ENCODE measurements at regions not wholly inside any gene's neighbourhood (a gene's known extent, or its start where the extent isn't known, plus 50 kb on each side); places are given as distances from the start of the nearest gene placed in this dataset.

DNA sequence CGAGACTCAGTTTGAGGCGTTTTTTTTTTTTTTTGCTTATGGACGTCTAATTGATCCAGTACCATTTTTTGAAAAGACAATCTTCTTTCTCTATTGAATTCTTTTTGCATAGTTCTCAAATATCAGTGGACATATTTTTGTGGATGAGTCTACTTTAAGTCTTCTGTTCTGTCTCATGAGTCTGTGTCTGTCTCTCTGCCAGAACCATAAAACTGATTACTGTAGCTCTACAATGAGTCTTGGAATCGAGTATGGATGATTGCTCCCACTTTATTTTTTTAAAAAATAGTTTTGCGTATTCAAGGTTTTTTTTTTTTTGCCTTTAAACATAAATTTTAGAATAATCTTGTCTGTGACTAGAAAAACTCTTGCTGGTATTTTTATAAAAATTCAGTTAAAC, 323.5 kb downstream of the ZNF326 start:
- DNase-seq (ENCODE audit: low spot score), result no peak
- Histone ChIP-seq H3K4me1 (ENCODE audit: insufficient read depth, low read length) (no peaks in the 10 kb centered on the region), H3K4me2 (ENCODE audit: low read depth, low read length) (no peak overlapping the region), H2AFZ (ENCODE audit: low read length) (no peak overlapping the region), H3K27ac (ENCODE audit: extremely low read length, insufficient read depth, low read length) (no peak overlapping the region), H3K4me3 (replicated peaks in 1 of 3; ENCODE audit: insufficient read depth in 1 of 3, low read depth in 2 of 3, low read length in 3 of 3) (no peak overlapping the region), H3K27me3 (ENCODE audit: control insufficient read depth in 1 of 2, insufficient read depth in 2 of 2, low read length in 2 of 2) (no peaks in the 10 kb centered on the region), H3K9me3 (ENCODE audit: low read length) (no peaks in the 10 kb centered on the region), H3K36me3 (replicated peaks in 1 of 2; ENCODE audit: control insufficient read depth in 1 of 2, insufficient read depth in 2 of 2, low read length in 2 of 2) (no peaks in the 10 kb centered on the region), H3K9ac (ENCODE audit: insufficient read depth, low read depth, low read length) (no peak overlapping the region), H3K79me2 (ENCODE audit: insufficient read depth, low read length) (no peaks in the 10 kb centered on the region), H4K20me1 (ENCODE audit: insufficient read depth, low read length) (no peaks in the 10 kb centered on the region)
- no TSS peak for BruUV-seq (replicated peaks)
- ChIA-PET CTCF (ENCODE audit: low intra/inter-chr PET ratio, low total read pairs) (no interaction called here), POLR2A (no interaction called here)
- in situ Hi-C loops (cut with HindIII; ENCODE audit: extremely low pct_ligation_motif_present, low pct_unique_long_range_greater_than_20kb) (no loop called here), intact Hi-C loops (cut with micrococcal nuclease; ENCODE audit: unreplicated experiment) (no loop called here)
- no peak for FAIRE-seq
- 2% methylated on average over 5 of the region's 5 CpGs for WGBS (ENCODE audit: low lambda C conversion rate)
- ATAC-seq, result no peak
- TF ChIP-seq, protein P1, sequence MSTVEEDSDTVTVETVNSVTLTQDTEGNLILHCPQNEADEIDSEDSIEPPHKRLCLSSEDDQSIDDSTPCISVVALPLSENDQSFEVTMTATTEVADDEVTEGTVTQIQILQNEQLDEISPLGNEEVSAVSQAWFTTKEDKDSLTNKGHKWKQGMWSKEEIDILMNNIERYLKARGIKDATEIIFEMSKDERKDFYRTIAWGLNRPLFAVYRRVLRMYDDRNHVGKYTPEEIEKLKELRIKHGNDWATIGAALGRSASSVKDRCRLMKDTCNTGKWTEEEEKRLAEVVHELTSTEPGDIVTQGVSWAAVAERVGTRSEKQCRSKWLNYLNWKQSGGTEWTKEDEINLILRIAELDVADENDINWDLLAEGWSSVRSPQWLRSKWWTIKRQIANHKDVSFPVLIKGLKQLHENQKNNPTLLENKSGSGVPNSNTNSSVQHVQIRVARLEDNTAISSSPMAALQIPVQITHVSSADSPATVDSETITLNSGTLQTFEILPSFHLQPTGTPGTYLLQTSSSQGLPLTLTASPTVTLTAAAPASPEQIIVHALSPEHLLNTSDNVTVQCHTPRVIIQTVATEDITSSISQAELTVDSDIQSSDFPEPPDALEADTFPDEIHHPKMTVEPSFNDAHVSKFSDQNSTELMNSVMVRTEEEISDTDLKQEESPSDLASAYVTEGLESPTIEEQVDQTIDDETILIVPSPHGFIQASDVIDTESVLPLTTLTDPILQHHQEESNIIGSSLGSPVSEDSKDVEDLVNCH (CRISPR knock-in tag; IDR thresholded peaks at IDR 0.05), result no peak
- TF ChIP-seq FOXK2 (IDR thresholded peaks at IDR 0.05), result no peak
- TF ChIP-seq JARID2 (CRISPR knock-in tag; IDR thresholded peaks at IDR 0.05; ENCODE audit: insufficient replicate concordance), result no peak
- TF ChIP-seq, protein P2, sequence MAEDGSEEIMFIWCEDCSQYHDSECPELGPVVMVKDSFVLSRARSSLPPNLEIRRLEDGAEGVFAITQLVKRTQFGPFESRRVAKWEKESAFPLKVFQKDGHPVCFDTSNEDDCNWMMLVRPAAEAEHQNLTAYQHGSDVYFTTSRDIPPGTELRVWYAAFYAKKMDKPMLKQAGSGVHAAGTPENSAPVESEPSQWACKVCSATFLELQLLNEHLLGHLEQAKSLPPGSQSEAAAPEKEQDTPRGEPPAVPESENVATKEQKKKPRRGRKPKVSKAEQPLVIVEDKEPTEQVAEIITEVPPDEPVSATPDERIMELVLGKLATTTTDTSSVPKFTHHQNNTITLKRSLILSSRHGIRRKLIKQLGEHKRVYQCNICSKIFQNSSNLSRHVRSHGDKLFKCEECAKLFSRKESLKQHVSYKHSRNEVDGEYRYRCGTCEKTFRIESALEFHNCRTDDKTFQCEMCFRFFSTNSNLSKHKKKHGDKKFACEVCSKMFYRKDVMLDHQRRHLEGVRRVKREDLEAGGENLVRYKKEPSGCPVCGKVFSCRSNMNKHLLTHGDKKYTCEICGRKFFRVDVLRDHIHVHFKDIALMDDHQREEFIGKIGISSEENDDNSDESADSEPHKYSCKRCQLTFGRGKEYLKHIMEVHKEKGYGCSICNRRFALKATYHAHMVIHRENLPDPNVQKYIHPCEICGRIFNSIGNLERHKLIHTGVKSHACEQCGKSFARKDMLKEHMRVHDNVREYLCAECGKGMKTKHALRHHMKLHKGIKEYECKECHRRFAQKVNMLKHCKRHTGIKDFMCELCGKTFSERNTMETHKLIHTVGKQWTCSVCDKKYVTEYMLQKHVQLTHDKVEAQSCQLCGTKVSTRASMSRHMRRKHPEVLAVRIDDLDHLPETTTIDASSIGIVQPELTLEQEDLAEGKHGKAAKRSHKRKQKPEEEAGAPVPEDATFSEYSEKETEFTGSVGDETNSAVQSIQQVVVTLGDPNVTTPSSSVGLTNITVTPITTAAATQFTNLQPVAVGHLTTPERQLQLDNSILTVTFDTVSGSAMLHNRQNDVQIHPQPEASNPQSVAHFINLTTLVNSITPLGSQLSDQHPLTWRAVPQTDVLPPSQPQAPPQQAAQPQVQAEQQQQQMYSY (CRISPR knock-in tag; IDR thresholded peaks at IDR 0.05), result no peak
- no peak for TF ChIP-seq ZNF329 (CRISPR knock-in tag; IDR thresholded peaks at IDR 0.05; ENCODE audit: low read depth)
- TF ChIP-seq, protein P3, sequence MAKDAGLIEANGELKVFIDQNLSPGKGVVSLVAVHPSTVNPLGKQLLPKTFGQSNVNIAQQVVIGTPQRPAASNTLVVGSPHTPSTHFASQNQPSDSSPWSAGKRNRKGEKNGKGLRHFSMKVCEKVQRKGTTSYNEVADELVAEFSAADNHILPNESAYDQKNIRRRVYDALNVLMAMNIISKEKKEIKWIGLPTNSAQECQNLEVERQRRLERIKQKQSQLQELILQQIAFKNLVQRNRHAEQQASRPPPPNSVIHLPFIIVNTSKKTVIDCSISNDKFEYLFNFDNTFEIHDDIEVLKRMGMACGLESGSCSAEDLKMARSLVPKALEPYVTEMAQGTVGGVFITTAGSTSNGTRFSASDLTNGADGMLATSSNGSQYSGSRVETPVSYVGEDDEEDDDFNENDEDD (CRISPR knock-in tag; IDR thresholded peaks at IDR 0.05; ENCODE audit: borderline replicate concordance), result no peak
- no peak for TF ChIP-seq ZNF549 (CRISPR knock-in tag; IDR thresholded peaks at IDR 0.05)
- no peak for TF ChIP-seq LCORL (IDR thresholded peaks at IDR 0.05)
- no peak for TF ChIP-seq LCORL (CRISPR knock-in tag; IDR thresholded peaks at IDR 0.05)
- TF ChIP-seq ZNF547 (CRISPR knock-in tag; IDR thresholded peaks at IDR 0.05), result no peak
- no peak for TF ChIP-seq ZFP1 (CRISPR knock-in tag; IDR thresholded peaks at IDR 0.05)
- TF ChIP-seq, protein P4, sequence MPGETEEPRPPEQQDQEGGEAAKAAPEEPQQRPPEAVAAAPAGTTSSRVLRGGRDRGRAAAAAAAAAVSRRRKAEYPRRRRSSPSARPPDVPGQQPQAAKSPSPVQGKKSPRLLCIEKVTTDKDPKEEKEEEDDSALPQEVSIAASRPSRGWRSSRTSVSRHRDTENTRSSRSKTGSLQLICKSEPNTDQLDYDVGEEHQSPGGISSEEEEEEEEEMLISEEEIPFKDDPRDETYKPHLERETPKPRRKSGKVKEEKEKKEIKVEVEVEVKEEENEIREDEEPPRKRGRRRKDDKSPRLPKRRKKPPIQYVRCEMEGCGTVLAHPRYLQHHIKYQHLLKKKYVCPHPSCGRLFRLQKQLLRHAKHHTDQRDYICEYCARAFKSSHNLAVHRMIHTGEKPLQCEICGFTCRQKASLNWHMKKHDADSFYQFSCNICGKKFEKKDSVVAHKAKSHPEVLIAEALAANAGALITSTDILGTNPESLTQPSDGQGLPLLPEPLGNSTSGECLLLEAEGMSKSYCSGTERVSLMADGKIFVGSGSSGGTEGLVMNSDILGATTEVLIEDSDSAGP (CRISPR knock-in tag; IDR thresholded peaks at IDR 0.05; ENCODE audit: borderline replicate concordance), result no peak
- no peak for TF ChIP-seq SIN3A (IDR thresholded peaks at IDR 0.05; ENCODE audit: borderline replicate concordance, low read depth, low read length)
- TF ChIP-seq, protein P5, sequence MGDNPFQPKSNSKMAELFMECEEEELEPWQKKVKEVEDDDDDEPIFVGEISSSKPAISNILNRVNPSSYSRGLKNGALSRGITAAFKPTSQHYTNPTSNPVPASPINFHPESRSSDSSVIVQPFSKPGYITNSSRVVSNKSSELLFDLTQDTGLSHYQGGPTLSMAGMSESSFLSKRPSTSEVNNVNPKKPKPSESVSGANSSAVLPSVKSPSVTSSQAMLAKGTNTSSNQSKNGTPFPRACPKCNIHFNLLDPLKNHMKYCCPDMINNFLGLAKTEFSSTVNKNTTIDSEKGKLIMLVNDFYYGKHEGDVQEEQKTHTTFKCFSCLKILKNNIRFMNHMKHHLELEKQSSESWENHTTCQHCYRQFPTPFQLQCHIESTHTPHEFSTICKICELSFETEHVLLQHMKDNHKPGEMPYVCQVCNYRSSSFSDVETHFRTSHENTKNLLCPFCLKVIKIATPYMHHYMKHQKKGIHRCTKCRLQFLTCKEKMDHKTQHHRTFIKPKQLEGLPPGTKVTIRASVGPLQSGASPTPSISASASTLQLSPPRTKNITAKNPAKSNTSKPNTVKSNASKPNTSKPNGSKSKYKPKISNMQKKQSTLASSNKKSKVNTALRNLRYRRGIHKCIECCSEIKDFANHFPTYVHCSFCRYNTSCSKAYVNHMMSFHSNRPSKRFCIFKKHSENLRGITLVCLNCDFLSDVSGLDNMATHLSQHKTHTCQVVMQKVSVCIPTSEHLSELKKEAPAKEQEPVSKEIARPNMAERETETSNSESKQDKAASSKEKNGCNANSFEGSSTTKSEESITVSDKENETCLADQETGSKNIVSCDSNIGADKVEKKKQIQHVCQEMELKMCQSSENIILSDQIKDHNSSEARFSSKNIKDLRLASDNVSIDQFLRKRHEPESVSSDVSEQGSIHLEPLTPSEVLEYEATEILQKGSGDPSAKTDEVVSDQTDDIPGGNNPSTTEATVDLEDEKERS (CRISPR knock-in tag; IDR thresholded peaks at IDR 0.05), result no peak

Measured in HepG2 (cell line).